OCI-LY1 (cell line): ENCODE measurements at regions not wholly inside any gene's neighbourhood (a gene's known extent, or its start where the extent isn't known, plus 50 kb on each side); places are given as distances from the start of the nearest gene placed in this dataset.

Experiments
- H2AFZ ChIP-seq: fragments of 200-600 bp; sonication (generic), shearing (Covaris generic); 2 replicates; pipeline ENCODE4 v1.6.0; 2014; ENCODE audit warnings: antibody characterized with exemption, mild to moderate bottlenecking, low read length
- H3F3A ChIP-seq: fragments of 200-600 bp; sonication (generic), shearing (Covaris generic); 2 replicates; pipeline ENCODE4 v1.6.0; 2014; ENCODE audit warnings: mild to moderate bottlenecking, antibody characterized with exemption, low read length, moderate library complexity; ENCODE audit not compliant: insufficient read depth
- H3K27ac ChIP-seq: fragments of 200-600 bp; sonication (generic); 2 replicates; pipeline ENCODE4 v1.5.1; 2014; ENCODE audit warnings: low read length, mixed run types, mild to moderate bottlenecking, low read depth; ENCODE audit not compliant: poor library complexity, severe bottlenecking
- H3K27me3 ChIP-seq: fragments of 200-600 bp; sonication (generic); 2 replicates; pipeline ENCODE4 v1.6.0; 2014; ENCODE audit warnings: antibody characterized with exemption, mild to moderate bottlenecking, low read length, moderate library complexity; ENCODE audit not compliant: insufficient read depth
- H3K36me3 ChIP-seq: fragments of 200-600 bp; sonication (generic); 2 replicates; pipeline ENCODE4 v1.6.1; 2014; ENCODE audit warnings: mild to moderate bottlenecking, antibody characterized with exemption, low read length, moderate library complexity, mixed read lengths; ENCODE audit not compliant: insufficient read depth
- H3K4me1 ChIP-seq: fragments of 200-600 bp; sonication (generic); 2 replicates; pipeline ENCODE4 v1.5.1; 2014; ENCODE audit warnings: mild to moderate bottlenecking, low read length, moderate library complexity; ENCODE audit not compliant: insufficient read depth, severe bottlenecking
- H3K4me2 ChIP-seq: fragments of 200-600 bp; sonication (generic), shearing (Covaris generic); 2 replicates; pipeline ENCODE4 v1.6.1; 2014; ENCODE audit warnings: low read length
- H3K4me3 ChIP-seq: fragments of 200-600 bp; sonication (generic); 2 replicates; pipeline ENCODE4 v1.5.1; 2014; ENCODE audit warnings: low read length, low read depth, mild to moderate bottlenecking, mixed read lengths; ENCODE audit not compliant: poor library complexity, severe bottlenecking
- H3K79me2 ChIP-seq: fragments of 200-600 bp; shearing (Covaris generic); 2 replicates; pipeline ENCODE4 v1.6.1; 2016; ENCODE audit warnings: mixed run types, low read length, mixed read lengths; ENCODE audit not compliant: insufficient read depth
- H3K9ac ChIP-seq: fragments of 200-600 bp; sonication (generic), shearing (Covaris generic); 2 replicates; pipeline ENCODE4 v1.6.1; 2014; ENCODE audit warnings: mild to moderate bottlenecking, low read length, mixed read lengths
- H3K9me2 ChIP-seq: fragments of 200-600 bp; sonication (generic), shearing (Covaris generic); 2 replicates; pipeline ENCODE4 v1.6.1; 2014; ENCODE audit warnings: low read depth, mild to moderate bottlenecking, low read length, mixed read lengths
- H3K9me3 ChIP-seq: fragments of 200-600 bp; shearing (Covaris generic); 2 replicates; pipeline ENCODE4 v1.6.1; 2014; ENCODE audit warnings: low read length, mixed read lengths
- H4K20me1 ChIP-seq: fragments of 200-600 bp; sonication (generic), shearing (Covaris generic); 2 replicates; pipeline ENCODE4 v1.6.0; 2016; ENCODE audit warnings: mild to moderate bottlenecking, low read length; ENCODE audit not compliant: insufficient read depth
- CTCF ChIP-seq: fragments of 200-600 bp; sonication (generic), shearing (Covaris generic); IDR thresholded peaks from 2 replicates; pipeline ENCODE4 v1.5.1; 2017; ENCODE audit warnings: mild to moderate bottlenecking, antibody characterized with exemption, low read length, moderate library complexity, mixed read lengths
- EZH2 ChIP-seq: fragments of 200-600 bp; sonication (generic), shearing (Covaris generic); IDR thresholded peaks from 2 replicates; pipeline ENCODE4 v1.8.0; 2017; ENCODE audit warnings: borderline replicate concordance, mixed run types, mild to moderate bottlenecking, antibody characterized with exemption, low read length, moderate library complexity, mixed read lengths

- Histone ChIP-seq H3K4me2 (no peak overlapping the region), H3K9me2 (no peaks in the 10 kb centered on the region), H4K20me1 (no peaks in the 10 kb centered on the region), H3K79me2 (no peaks in the 10 kb centered on the region), H3K9me3 (no peaks in the 10 kb centered on the region), H3K9ac (no peak overlapping the region), H3F3A (no peaks in the 10 kb centered on the region), H3K27ac (no peak overlapping the region), H3K4me1 (no peaks in the 10 kb centered on the region), H3K4me3 (no peak overlapping the region), H2AFZ (no peak overlapping the region), H3K27me3 (no peaks in the 10 kb centered on the region), H3K36me3 (no peaks in the 10 kb centered on the region)
- TF ChIP-seq CTCF = no peak
- TF ChIP-seq EZH2 = no peak
These were observed 378.6 kb upstream of the SLC14A2 start for GRCh38 chr18:45236676-45237075.

- Histone ChIP-seq H3K4me3 (no peak overlapping the region), H3K4me2 (no peak overlapping the region), H3K9me2 (no peaks in the 10 kb centered on the region), H3K79me2 (no peaks in the 10 kb centered on the region), H3K9ac (no peak overlapping the region), H3F3A (no peaks in the 10 kb centered on the region), H3K9me3 (no peaks in the 10 kb centered on the region), H3K36me3 (no peaks in the 10 kb centered on the region), H3K27ac (no peak overlapping the region), H3K4me1 (no peaks in the 10 kb centered on the region), H4K20me1 (no peaks in the 10 kb centered on the region), H2AFZ (no peak overlapping the region), H3K27me3 (no peaks in the 10 kb centered on the region)
- TF ChIP-seq CTCF (no peak), EZH2 (no peak)
These were observed 377.8 kb upstream of the SLC14A2 start for GRCh38 chr18:45237343-45238098.

GRCh38 chr18:45241271-45241670 lies 374.0 kb upstream of the SLC14A2 start:
- Histone ChIP-seq H3K4me2 (no peak overlapping the region), H2AFZ (no peak overlapping the region), H3K27me3 (no peaks in the 10 kb centered on the region), H3K36me3 (no peaks in the 10 kb centered on the region), H3F3A (no peaks in the 10 kb centered on the region), H3K9me2 (no peaks in the 10 kb centered on the region), H4K20me1 (no peaks in the 10 kb centered on the region), H3K79me2 (no peaks in the 10 kb centered on the region), H3K9ac (no peak overlapping the region), H3K4me1 (no peaks in the 10 kb centered on the region), H3K4me3 (no peak overlapping the region), H3K27ac (no peak overlapping the region), H3K9me3 (no peaks in the 10 kb centered on the region)
- TF ChIP-seq EZH2 (no peak), CTCF (no peak)
